Thoracic aorta (tissue), 2 donors: ENCODE measurements at regions not wholly inside any gene's neighbourhood (a gene's known extent, or its start where the extent isn't known, plus 50 kb on each side); places are given as distances from the start of the nearest gene placed in this dataset.

Source experiments
- ATAC-seq: fragments of 150-250 bp; one replicate; pipeline ENCODE4 v1.8.0; 2017; ENCODE audit warnings: low read depth; ENCODE audit not compliant: insufficient number of reproducible peaks, low FRiP score
- DNase-seq: peaks from one replicate; pipeline ENCODE4 v3.0.0-alpha.2; 2020; ENCODE audit warnings: low spot score
- H3K27ac ChIP-seq, 2 donors: fragments of 200-600 bp; sonication (generic); 1 replicate in 1 of 2; 2 replicates in 1 of 2; pipeline ENCODE4 v1.5.1; 2016; ENCODE audit warnings: mild to moderate bottlenecking in 2 of 2, moderate library complexity in 2 of 2
- H3K27me3 ChIP-seq: fragments of 200-600 bp; sonication (generic); replicated peaks from 2 replicates; pipeline ENCODE4 v1.6.0; 2016; ENCODE audit warnings: mild to moderate bottlenecking; ENCODE audit not compliant: insufficient read depth
- H3K36me3 ChIP-seq: fragments of 200-600 bp; sonication (generic); one replicate; pipeline ENCODE4 v1.5.1; 2016
- H3K4me1 ChIP-seq, 2 donors: fragments of 200-600 bp; sonication (generic); 1 replicate in 1 of 2; 2 replicates in 1 of 2; pipeline versions ENCODE4 v1.5.1 to v1.6.0; 2016; ENCODE audit warnings: low read depth in 2 of 2, mild to moderate bottlenecking in 1 of 2; ENCODE audit not compliant: control insufficient read depth in 1 of 2
- H3K4me3 ChIP-seq: fragments of 200-600 bp; sonication (generic); 2 replicates; pipeline ENCODE4 v1.5.1; 2016; ENCODE audit warnings: mild to moderate bottlenecking
- H3K9me3 ChIP-seq: fragments of 200-600 bp; sonication (generic); 2 replicates; pipeline ENCODE4 v1.5.1; 2016
- TF ChIP-seq, protein P1 (sequence below): fragments of 200-600 bp; sonication (generic); IDR thresholded peaks from one replicate; pipeline ENCODE4 v1.5.1; 2019; ENCODE audit warnings: antibody characterized with exemption

GRCh38 chr4:162503868-162504267, 340.1 kb upstream of the FSTL5 start:
- Histone ChIP-seq H3K4me1 (no peaks in the 10 kb centered on the region), H3K27ac (no peak overlapping the region)

GRCh38 chr4:162502109-162502508, 338.3 kb upstream of the FSTL5 start:
- Histone ChIP-seq H3K4me3 (no peak overlapping the region), H3K36me3 (no peaks in the 10 kb centered on the region), H3K27me3 (peaks cover 5% of the 10 kb centered on the region), H3K27ac (no peak overlapping the region), H3K4me1 (no peaks in the 10 kb centered on the region), H3K9me3 (no peaks in the 10 kb centered on the region)
- no peak for DNase-seq
- TF ChIP-seq, protein P1, sequence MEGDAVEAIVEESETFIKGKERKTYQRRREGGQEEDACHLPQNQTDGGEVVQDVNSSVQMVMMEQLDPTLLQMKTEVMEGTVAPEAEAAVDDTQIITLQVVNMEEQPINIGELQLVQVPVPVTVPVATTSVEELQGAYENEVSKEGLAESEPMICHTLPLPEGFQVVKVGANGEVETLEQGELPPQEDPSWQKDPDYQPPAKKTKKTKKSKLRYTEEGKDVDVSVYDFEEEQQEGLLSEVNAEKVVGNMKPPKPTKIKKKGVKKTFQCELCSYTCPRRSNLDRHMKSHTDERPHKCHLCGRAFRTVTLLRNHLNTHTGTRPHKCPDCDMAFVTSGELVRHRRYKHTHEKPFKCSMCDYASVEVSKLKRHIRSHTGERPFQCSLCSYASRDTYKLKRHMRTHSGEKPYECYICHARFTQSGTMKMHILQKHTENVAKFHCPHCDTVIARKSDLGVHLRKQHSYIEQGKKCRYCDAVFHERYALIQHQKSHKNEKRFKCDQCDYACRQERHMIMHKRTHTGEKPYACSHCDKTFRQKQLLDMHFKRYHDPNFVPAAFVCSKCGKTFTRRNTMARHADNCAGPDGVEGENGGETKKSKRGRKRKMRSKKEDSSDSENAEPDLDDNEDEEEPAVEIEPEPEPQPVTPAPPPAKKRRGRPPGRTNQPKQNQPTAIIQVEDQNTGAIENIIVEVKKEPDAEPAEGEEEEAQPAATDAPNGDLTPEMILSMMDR = no peak
- ATAC-seq = no peak

More at GRCh38 chr4:162503868-162504267, 340.1 kb upstream of the FSTL5 start:
- no peak overlapping the region for H3K4me3 ChIP-seq
- peaks cover 5% of the 10 kb centered on the region for H3K27me3 ChIP-seq
- TF ChIP-seq, protein P1 = no peak
- DNase-seq (no peak), ATAC-seq (no peak)
- no peaks in the 10 kb centered on the region for H3K36me3 ChIP-seq
- H3K9me3 ChIP-seq = no peaks in the 10 kb centered on the region

DNA sequence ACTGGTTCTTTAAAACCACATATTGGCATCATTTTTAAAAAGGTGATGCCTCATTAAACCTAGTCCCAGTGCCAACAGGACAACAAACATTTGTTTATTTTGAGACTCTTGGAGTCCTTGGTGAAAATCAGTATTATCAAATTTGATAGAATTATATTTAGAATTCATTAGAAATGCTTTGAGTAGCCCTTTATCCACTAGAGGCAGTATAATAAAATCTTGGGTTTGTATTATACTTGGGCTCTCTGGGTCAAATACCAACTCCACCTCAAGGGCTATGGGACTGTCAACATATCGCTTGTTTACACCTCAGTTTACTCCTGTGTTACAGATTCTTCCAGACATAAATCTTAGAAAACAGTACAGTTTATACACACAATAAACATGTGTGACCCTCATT, 335.7 kb upstream of the FSTL5 start:
- H3K4me3 ChIP-seq = no peak overlapping the region
- TF ChIP-seq, protein P1 = no peak
- no peaks in the 10 kb centered on the region for H3K36me3 ChIP-seq
- no peaks in the 10 kb centered on the region for H3K9me3 ChIP-seq
- H3K27me3 ChIP-seq = peaks cover 5% of the 10 kb centered on the region
- no peak overlapping the region for H3K27ac ChIP-seq
- no peaks in the 10 kb centered on the region for H3K4me1 ChIP-seq
- ATAC-seq = no peak
- DNase-seq = no peak

DNA sequence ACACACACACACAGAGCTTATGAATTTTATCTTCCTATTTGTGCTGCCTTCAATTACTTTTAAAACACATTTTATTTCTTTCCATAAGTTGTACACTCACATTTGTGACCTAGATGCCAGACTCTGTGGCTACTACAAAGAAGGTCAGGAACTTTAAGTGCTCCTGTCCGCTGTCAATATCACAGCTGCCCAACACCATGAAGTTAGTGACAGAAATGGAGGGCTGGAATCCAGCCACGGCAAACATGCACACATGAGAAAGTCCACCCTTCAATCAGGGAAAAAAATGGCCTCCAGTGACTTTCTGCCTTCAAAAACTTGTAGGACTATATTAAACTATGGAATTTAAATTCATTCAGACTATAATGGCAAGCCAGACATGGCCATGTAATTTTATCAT, 334.4 kb upstream of the FSTL5 start:
- TF ChIP-seq, protein P1 = no peak
- no peaks in the 10 kb centered on the region for H3K9me3 ChIP-seq
- ATAC-seq = no peak
- no peaks in the 10 kb centered on the region for H3K36me3 ChIP-seq
- no peak for DNase-seq
- H3K4me3 ChIP-seq = no peak overlapping the region
- no peak overlapping the region for H3K27ac ChIP-seq
- no peaks in the 10 kb centered on the region for H3K4me1 ChIP-seq
- peaks cover 5% of the 10 kb centered on the region for H3K27me3 ChIP-seq

- Histone ChIP-seq H3K27ac (no peak overlapping the region), H3K9me3 (no peaks in the 10 kb centered on the region), H3K4me3 (peak overlapping the region; percentile 38), H3K36me3 (no peaks in the 10 kb centered on the region), H3K27me3 (peaks cover 5% of the 10 kb centered on the region), H3K4me1 (no peaks in the 10 kb centered on the region)
- ATAC-seq (no peak), DNase-seq (no peak)
- TF ChIP-seq, protein P1 = peak; percentile 80
Measured at GRCh38 chr4:162497564-162498167, 333.9 kb upstream of the FSTL5 start.
